ENCODE measurements at regions not wholly inside any gene's neighbourhood (a gene's known extent, or its start where the extent isn't known, plus 50 kb on each side); places are given as distances from the start of the nearest gene placed in this dataset.

GRCh38 chr20:56163806-56164205 is 84.7 kb upstream of the MC3R start:
- TF ChIP-seq CTCF (IDR thresholded peaks at IDR 0.05; ENCODE audit: poor library complexity) (no peak), EZH2 (IDR thresholded peaks at IDR 0.05; ENCODE audit: borderline replicate concordance) (no peak), EZH2phosphoT487 (IDR thresholded peaks at IDR 0.05; ENCODE audit: low read depth, severe bottlenecking, unreplicated experiment) (no peak)

Measured in hepatocyte (in vitro differentiated cells).